MG63 (cell line): ENCODE measurements at regions not wholly inside any gene's neighbourhood (a gene's known extent, or its start where the extent isn't known, plus 50 kb on each side); places are given as distances from the start of the nearest gene placed in this dataset.
A peak's percentile ranks its signal among the peaks of the same experiment; 100 is the strongest.
"Not testable (repeated sequence)": the region's sequence is repeated elsewhere in the genome, so short reads cannot be mapped to it uniquely, and the experiment has no call there.

Experiments used
- DNase-seq: peaks from one replicate; pipeline ENCODE4 v3.0.0-alpha.2; 2020
- H3K27me3 ChIP-seq: fragments of 250-450 bp; sonication (Bioruptor Pico); 2 replicates; pipeline ENCODE4 v1.5.1; 2020; ENCODE audit warnings: mild to moderate bottlenecking, moderate library complexity
- H3K36me3 ChIP-seq: fragments of 250-450 bp; sonication (Bioruptor Pico); 2 replicates; pipeline ENCODE4 v1.5.1; 2020; ENCODE audit warnings: mild to moderate bottlenecking, moderate library complexity
- H3K4me3 ChIP-seq: fragments of 250-450 bp; sonication (Bioruptor Pico); 2 replicates; pipeline ENCODE4 v1.5.1; 2020; ENCODE audit warnings: mild to moderate bottlenecking, moderate library complexity
- H3K9me3 ChIP-seq: fragments of 250-450 bp; sonication (Bioruptor Pico); 2 replicates; pipeline ENCODE4 v1.5.1; 2020; ENCODE audit warnings: mild to moderate bottlenecking, moderate library complexity

- H3K27me3 ChIP-seq, DNase-seq, H3K36me3 ChIP-seq, H3K9me3 ChIP-seq, H3K4me3 ChIP-seq: not testable (repeated sequence)
These were observed 208.9 kb downstream of the NPIPB11 start for GRCh38 chr16:29197494-29198100.

GRCh38 chr16:29196746-29197145 lies 209.8 kb downstream of the NPIPB11 start:
- DNase-seq, H3K9me3 ChIP-seq, H3K27me3 ChIP-seq, H3K4me3 ChIP-seq, H3K36me3 ChIP-seq: not testable (repeated sequence)

- peak; percentile 23 for DNase-seq
- H3K36me3 ChIP-seq, H3K4me3 ChIP-seq, H3K9me3 ChIP-seq, H3K27me3 ChIP-seq: not testable (repeated sequence)
These were observed 210.4 kb downstream of the LAT start for GRCh38 chr16:29195116-29195872.

- H3K27me3 ChIP-seq, DNase-seq, H3K9me3 ChIP-seq, H3K36me3 ChIP-seq, H3K4me3 ChIP-seq: not testable (repeated sequence)
These were observed 209.5 kb downstream of the LAT start for GRCh38 chr16:29194185-29194844.

GRCh38 chr16:29193634-29194033 lies 208.8 kb downstream of the LAT start:
- H3K4me3 ChIP-seq, DNase-seq, H3K36me3 ChIP-seq, H3K9me3 ChIP-seq, H3K27me3 ChIP-seq: not testable (repeated sequence)

- H3K27me3 ChIP-seq, H3K36me3 ChIP-seq, H3K4me3 ChIP-seq, DNase-seq, H3K9me3 ChIP-seq: not testable (repeated sequence)
These were observed 208.4 kb downstream of the LAT start for GRCh38 chr16:29193248-29193574.

GRCh38 chr16:29192329-29193247 lies 207.7 kb downstream of the LAT start:
- H3K4me3 ChIP-seq, result no peak overlapping the region
- no peaks in the 10 kb centered on the region for H3K27me3 ChIP-seq
- no peaks in the 10 kb centered on the region for H3K9me3 ChIP-seq
- no peak for DNase-seq
- H3K36me3 ChIP-seq, result no peaks in the 10 kb centered on the region

GRCh38 chr16:29191636-29192180 lies 206.9 kb downstream of the LAT start:
- not testable (repeated sequence) for H3K9me3 ChIP-seq, H3K4me3 ChIP-seq, DNase-seq, H3K36me3 ChIP-seq, H3K27me3 ChIP-seq

- not testable (repeated sequence) for DNase-seq, H3K4me3 ChIP-seq, H3K27me3 ChIP-seq, H3K9me3 ChIP-seq, H3K36me3 ChIP-seq
These were observed 205.9 kb downstream of the LAT start for GRCh38 chr16:29190553-29191431.

- not testable (repeated sequence) for H3K36me3 ChIP-seq, H3K4me3 ChIP-seq, H3K9me3 ChIP-seq, DNase-seq, H3K27me3 ChIP-seq
These were observed 204.0 kb downstream of the LAT start for GRCh38 chr16:29188806-29189205.

GRCh38 chr16:29186306-29187220 lies 201.7 kb downstream of the LAT start:
- not testable (repeated sequence) for DNase-seq, H3K36me3 ChIP-seq, H3K4me3 ChIP-seq, H3K9me3 ChIP-seq, H3K27me3 ChIP-seq

- not testable (repeated sequence) for H3K36me3 ChIP-seq, H3K9me3 ChIP-seq, DNase-seq, H3K4me3 ChIP-seq, H3K27me3 ChIP-seq
These were observed 201.0 kb downstream of the LAT start for GRCh38 chr16:29185872-29186271.

GRCh38 chr16:29184738-29185438 lies 200.0 kb downstream of the LAT start:
- H3K4me3 ChIP-seq, H3K27me3 ChIP-seq, DNase-seq: not testable (repeated sequence)

GRCh38 chr16:29182940-29183868 lies 198.4 kb downstream of the LAT start:
- H3K4me3 ChIP-seq, H3K9me3 ChIP-seq, H3K27me3 ChIP-seq, H3K36me3 ChIP-seq, DNase-seq: not testable (repeated sequence)

More at GRCh38 chr16:29184738-29185438, 200.0 kb downstream of the LAT start:
- not testable (repeated sequence) for H3K36me3 ChIP-seq, H3K9me3 ChIP-seq
